ENCODE measurements at regions not wholly inside any gene's neighbourhood (a gene's known extent, or its start where the extent isn't known, plus 50 kb on each side); places are given as distances from the start of the nearest gene placed in this dataset.

- 92% methylated on average over 7 of the region's 17 CpGs for WGBS
- Histone ChIP-seq H3K27me3 (no peaks in the 10 kb centered on the region), H3K36me3 (no peaks in the 10 kb centered on the region), H3K4me1 (no peaks in the 10 kb centered on the region), H3K27ac (replicated peaks in 1 of 4) (no peak overlapping the region), H3K4me3 (no peak overlapping the region), H3K9me3 (no peaks in the 10 kb centered on the region)
- DNase-seq (ENCODE audit: extremely low spot score), result no peak
- TF ChIP-seq CTCF (IDR thresholded peaks at IDR 0.05), result no peak
- TF ChIP-seq POLR2AphosphoS5 (IDR thresholded peaks at IDR 0.05), result no peak
- TF ChIP-seq EP300 (IDR thresholded peaks at IDR 0.05), result no peak
- TF ChIP-seq POLR2A (IDR thresholded peaks at IDR 0.05; ENCODE audit: low read depth), result no peak
- intact Hi-C loops (cut with DNase I), result no loop called here
Observed at GRCh38 chr7:52668435-52668834, 367.0 kb upstream of the POM121L12 start.

GRCh38 chr7:52659178-52659577, 376.3 kb upstream of the POM121L12 start:
- no peaks in the 10 kb centered on the region for H3K27me3 ChIP-seq
- WGBS, result 87% methylated on average over 3 of the region's 3 CpGs
- H3K27ac ChIP-seq (replicated peaks in 1 of 4), result no peak overlapping the region
- peaks cover 0 to 8% (median 0%) of the 10 kb centered on the region in 4 donors for H3K9me3 ChIP-seq
- TF ChIP-seq POLR2A (IDR thresholded peaks at IDR 0.05; ENCODE audit: low read depth) (no peak), CTCF (IDR thresholded peaks at IDR 0.05) (no peak), EP300 (IDR thresholded peaks at IDR 0.05) (no peak), POLR2AphosphoS5 (IDR thresholded peaks at IDR 0.05) (no peak)
- DNase-seq (ENCODE audit: extremely low spot score), result no peak
- no peak overlapping the region for H3K4me3 ChIP-seq
- no peaks in the 10 kb centered on the region for H3K4me1 ChIP-seq
- no peaks in the 10 kb centered on the region for H3K36me3 ChIP-seq
- intact Hi-C loops (cut with DNase I), result no loop called here

GRCh38 chr7:52656098-52656497, 379.3 kb upstream of the POM121L12 start:
- Histone ChIP-seq H3K4me3 (no peak overlapping the region), H3K27ac (replicated peaks in 1 of 4) (no peak overlapping the region), H3K27me3 (no peaks in the 10 kb centered on the region), H3K9me3 (peaks cover 0 to 7% (median 0%) of the 10 kb centered on the region in 4 donors), H3K4me1 (no peaks in the 10 kb centered on the region), H3K36me3 (no peaks in the 10 kb centered on the region)
- 64% methylated on average over 3 of the region's 3 CpGs for WGBS
- intact Hi-C loops (cut with DNase I), result no loop called here
- DNase-seq (ENCODE audit: extremely low spot score), result no peak
- TF ChIP-seq EP300 (IDR thresholded peaks at IDR 0.05) (no peak), CTCF (IDR thresholded peaks at IDR 0.05) (no peak), POLR2AphosphoS5 (IDR thresholded peaks at IDR 0.05) (no peak), POLR2A (IDR thresholded peaks at IDR 0.05; ENCODE audit: low read depth) (no peak)

GRCh38 chr7:52652621-52653020, 382.8 kb upstream of the POM121L12 start:
- intact Hi-C loops (cut with DNase I), result no loop called here
- no CpG with 5 or more reads among the region's 1 CpG for WGBS
- no peaks in the 10 kb centered on the region for H3K4me1 ChIP-seq
- H3K36me3 ChIP-seq, result no peaks in the 10 kb centered on the region
- DNase-seq (ENCODE audit: extremely low spot score), result no peak
- no peak for TF ChIP-seq POLR2A (IDR thresholded peaks at IDR 0.05; ENCODE audit: low read depth)
- no peak for TF ChIP-seq EP300 (IDR thresholded peaks at IDR 0.05)
- no peak for TF ChIP-seq CTCF (IDR thresholded peaks at IDR 0.05)
- no peak for TF ChIP-seq POLR2AphosphoS5 (IDR thresholded peaks at IDR 0.05)
- H3K4me3 ChIP-seq, result no peak overlapping the region
- H3K27me3 ChIP-seq, result no peaks in the 10 kb centered on the region
- no peak overlapping the region for H3K27ac ChIP-seq (replicated peaks in 1 of 4)
- H3K9me3 ChIP-seq, result no peaks in the 10 kb centered on the region

GRCh38 chr7:52648872-52649271, 386.6 kb upstream of the POM121L12 start:
- Histone ChIP-seq H3K9me3 (peaks cover 0 to 4% (median 0%) of the 10 kb centered on the region in 4 donors), H3K4me1 (no peaks in the 10 kb centered on the region), H3K27me3 (no peaks in the 10 kb centered on the region), H3K36me3 (no peaks in the 10 kb centered on the region), H3K4me3 (no peak overlapping the region), H3K27ac (replicated peaks in 1 of 4) (no peak overlapping the region)
- intact Hi-C loops (cut with DNase I), result no loop called here
- DNase-seq (ENCODE audit: extremely low spot score), result no peak
- 77% methylated on average over 1 of the region's 1 CpG for WGBS
- TF ChIP-seq EP300 (IDR thresholded peaks at IDR 0.05) (no peak), POLR2A (IDR thresholded peaks at IDR 0.05; ENCODE audit: low read depth) (no peak), CTCF (IDR thresholded peaks at IDR 0.05) (no peak), POLR2AphosphoS5 (IDR thresholded peaks at IDR 0.05) (no peak)
